Panc1 (cell line): ENCODE measurements at regions not wholly inside any gene's neighbourhood (a gene's known extent, or its start where the extent isn't known, plus 50 kb on each side); places are given as distances from the start of the nearest gene placed in this dataset.

Experiments used
- ATAC-seq: fragments of 200-7000 bp; cut with Tn5 transposase; 2 replicates; pipeline ENCODE4 v1.9.1; 2020; ENCODE audit warnings: mild to moderate bottlenecking, moderate library complexity
- BruUV-seq: library from RNA; stranded (reverse); fragments of 400-500 nt; replicated peaks from 2 replicates; lab custom pipeline; 2021; lab: Mats Ljungman, UMichigan
- CTCF ChIA-PET: fragments of 300-600 bp; sonication (Branson Sonifier 250); formaldehyde crosslinking; loops from one replicate; lab custom pipeline; 2022; ENCODE audit warnings: antibody characterized with exemption; lab: Charles Lee
- POLR2A ChIA-PET: fragments of 300-600 bp; sonication (Branson Sonifier 250); formaldehyde crosslinking; loops from one replicate; lab custom pipeline; 2022; ENCODE audit warnings: antibody characterized with exemption; lab: Charles Lee
- DNase-seq: peaks from one replicate; pipeline ENCODE4 v3.0.0-alpha.2; 2010; ENCODE audit warnings: low read depth, low spot score
- H3K27ac ChIP-seq: 2 replicates; pipeline ENCODE4 v1.5.1; 2011; ENCODE audit warnings: mild to moderate bottlenecking, low read length, inconsistent platforms
- H3K27me3 ChIP-seq: fragments of 200-500 bp; sonication (Bioruptor generic); 2 replicates; pipeline ENCODE4 v1.6.0; 2014; ENCODE audit warnings: low read length, inconsistent platforms; ENCODE audit not compliant: control insufficient read depth, insufficient read depth
- H3K36me3 ChIP-seq: fragments of 200-500 bp; sonication (Bioruptor generic); 2 replicates; pipeline ENCODE4 v1.5.1; 2014; ENCODE audit warnings: inconsistent platforms, mild to moderate bottlenecking, low read length, moderate library complexity; ENCODE audit not compliant: control insufficient read depth, insufficient read depth
- H3K4me1 ChIP-seq: 2 replicates; pipeline ENCODE4 v1.5.1; 2011; ENCODE audit warnings: inconsistent platforms, mild to moderate bottlenecking, low read length, moderate library complexity; ENCODE audit not compliant: control insufficient read depth, insufficient read depth
- H3K4me3 ChIP-seq, 2 experiments: 2 replicates each; pipeline ENCODE4 v1.5.1; 2011 to 2012; ENCODE audit warnings: low read depth in 2 of 2, low read length in 2 of 2, mild to moderate bottlenecking in 2 of 2, inconsistent platforms in 1 of 2, moderate library complexity in 1 of 2
- H3K9me3 ChIP-seq: fragments of 200-500 bp; sonication (Bioruptor generic); 2 replicates; pipeline ENCODE4 v1.5.1; 2014; ENCODE audit warnings: low read depth, mild to moderate bottlenecking, inconsistent platforms, low read length, moderate library complexity; ENCODE audit not compliant: control insufficient read depth, insufficient read depth
- CTCF ChIP-seq: fragments of 450-650 bp; IDR thresholded peaks from 2 replicates; pipeline ENCODE4 v1.5.1; 2017; ENCODE audit warnings: mild to moderate bottlenecking
- POLR2AphosphoS5 ChIP-seq: IDR thresholded peaks from 2 replicates; pipeline ENCODE4 v1.6.1; 2012; ENCODE audit warnings: mild to moderate bottlenecking, low read depth, low read length, moderate library complexity
- REST ChIP-seq, 2 experiments: IDR thresholded peaks; 2 replicates each; pipeline ENCODE4 v1.6.1; 2011 to 2012; ENCODE audit warnings: low read depth in 2 of 2, control low read depth in 1 of 2, low read length in 1 of 2, mild to moderate bottlenecking in 1 of 2, moderate library complexity in 1 of 2; ENCODE audit not compliant: insufficient read depth in 1 of 2
- SIN3A ChIP-seq: IDR thresholded peaks from 2 replicates; pipeline ENCODE4 v1.6.1; 2012; ENCODE audit warnings: low read depth, mild to moderate bottlenecking, low read length, moderate library complexity, borderline replicate concordance; ENCODE audit not compliant: insufficient read depth
- TCF7L2 ChIP-seq: IDR thresholded peaks from 2 replicates; pipeline ENCODE4 v1.6.1; 2011; ENCODE audit warnings: mild to moderate bottlenecking, low read depth, low read length, inconsistent platforms
- in situ Hi-C: cut with HindIII; loops from 2 replicates; pipeline ENCODE4 v1.10.0; 2016; ENCODE audit warnings: low sequenced_read_pairs, low pct_unique_long_range_greater_than_20kb
- intact Hi-C: fragments of 100-400 bp; cut with micrococcal nuclease; formaldehyde crosslinking; loops from one replicate; pipeline ENCODE4 v1.10.0; 2022; ENCODE audit not compliant: unreplicated experiment

GRCh38 chr10:78212060-78212785 lies 178.6 kb downstream of the RPS24 start:
- no peak for ATAC-seq

GRCh38 chr10:78212786-78213175 lies 179.1 kb downstream of the RPS24 start:
- ChIA-PET CTCF (interaction anchor here (0.7 kb wide), 1 partner anchor 90 kb away, joined by 4 read pairs; no protein-coding TSS in a partner anchor), POLR2A (no interaction called here)
- Histone ChIP-seq H3K36me3 (no peaks in the 10 kb centered on the region), H3K27me3 (peaks cover 2% of the 10 kb centered on the region), H3K4me3 (no peak overlapping the region), H3K27ac (no peak overlapping the region), H3K4me1 (no peaks in the 10 kb centered on the region), H3K9me3 (no peaks in the 10 kb centered on the region)
- TF ChIP-seq SIN3A (no peak), CTCF (no peak), TCF7L2 (no peak), POLR2AphosphoS5 (no peak), REST (IDR thresholded peaks at IDR 0.05; ENCODE audit: insufficient read depth in 1 of 2, low read depth in 2 of 2, low read length in 1 of 2) (no peak)
- BruUV-seq, result no TSS peak
- DNase-seq (no peak), ATAC-seq (no peak)
- intact Hi-C loops (loop anchor here (10.0 kb wide), 1 partner anchor 442 kb away; no protein-coding TSS in a partner anchor), in situ Hi-C loops (no loop called here)

More at GRCh38 chr10:78212060-78212785, 178.6 kb downstream of the RPS24 start:
- H3K36me3 ChIP-seq, result no peaks in the 10 kb centered on the region
- no peak overlapping the region for H3K27ac ChIP-seq
- intact Hi-C loops, result loop anchor here (10.0 kb wide), 1 partner anchor 443 kb away; no protein-coding TSS in a partner anchor
- ChIA-PET CTCF (interaction anchor here (0.7 kb wide), 1 partner anchor 90 kb away, joined by 4 read pairs; no protein-coding TSS in a partner anchor), POLR2A (no interaction called here)
- no peak for DNase-seq
- H3K9me3 ChIP-seq, result no peaks in the 10 kb centered on the region
- BruUV-seq, result no TSS peak
- H3K4me1 ChIP-seq, result no peaks in the 10 kb centered on the region
- no peak overlapping the region for H3K4me3 ChIP-seq
- in situ Hi-C loops, result no loop called here
- H3K27me3 ChIP-seq, result peaks cover 1% of the 10 kb centered on the region; the same call in 1 of the 2 replicates
- TF ChIP-seq TCF7L2 (no peak), SIN3A (no peak), CTCF (no peak), REST (IDR thresholded peaks at IDR 0.05; ENCODE audit: insufficient read depth in 1 of 2, low read depth in 2 of 2, low read length in 1 of 2) (no peak)
